ENCODE measurements at regions not wholly inside any gene's neighbourhood (a gene's known extent, or its start where the extent isn't known, plus 50 kb on each side); places are given as distances from the start of the nearest gene placed in this dataset.
"Not testable (repeated sequence)": the region's sequence is repeated elsewhere in the genome, so short reads cannot be mapped to it uniquely, and the experiment has no call there.

DNA sequence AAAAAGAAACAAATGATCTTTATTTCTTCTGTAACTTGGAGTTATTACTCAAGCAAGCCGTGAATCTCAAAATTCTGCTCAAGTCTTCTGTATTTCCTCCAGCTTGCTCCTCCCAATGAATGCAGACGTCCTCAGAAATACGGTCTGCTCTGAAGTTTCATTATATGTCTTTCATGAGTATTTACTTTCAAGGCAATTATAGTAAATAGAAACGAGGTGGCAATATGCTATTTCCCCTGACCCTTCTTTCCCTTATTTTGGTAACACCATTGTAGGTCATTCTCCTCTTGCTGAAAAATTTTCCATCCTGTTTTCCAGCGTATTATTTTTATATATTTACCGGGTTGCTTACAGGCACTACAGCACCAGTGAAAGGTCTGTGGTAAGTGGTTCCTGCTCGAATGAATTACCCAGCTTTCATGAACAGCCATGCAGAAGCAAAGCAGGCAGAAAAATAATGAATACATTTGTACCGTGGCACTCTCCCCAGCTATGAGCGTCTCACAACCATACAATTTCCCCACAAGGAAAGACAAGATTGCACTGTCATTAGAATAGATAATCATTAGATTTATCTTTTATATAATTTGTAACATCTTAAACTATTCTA lies 350.9 kb upstream of the PKN2 start:
- DNase-seq (ENCODE audit: low read depth, low spot score) = no peak

DNA sequence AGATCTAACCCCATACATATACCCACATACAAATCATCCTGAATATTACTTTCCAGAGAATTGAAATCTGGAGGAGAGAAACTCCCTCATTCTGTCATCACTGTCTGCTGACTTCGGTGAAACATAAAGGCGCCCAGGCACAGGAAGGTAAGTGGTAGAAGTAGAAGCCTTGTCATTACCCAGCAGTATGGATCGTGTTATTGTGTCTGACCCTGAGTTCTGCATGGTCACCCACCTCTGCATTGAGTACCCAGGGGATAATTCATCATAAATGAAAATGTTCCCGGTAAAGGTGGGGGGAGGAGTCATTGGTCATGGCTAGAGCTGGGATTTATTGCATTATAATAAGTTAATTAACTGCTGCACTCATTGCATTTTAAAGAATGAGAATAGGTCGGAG lies 342.6 kb upstream of the PKN2 start:
- no peak for DNase-seq (ENCODE audit: low read depth, low spot score)

DNA sequence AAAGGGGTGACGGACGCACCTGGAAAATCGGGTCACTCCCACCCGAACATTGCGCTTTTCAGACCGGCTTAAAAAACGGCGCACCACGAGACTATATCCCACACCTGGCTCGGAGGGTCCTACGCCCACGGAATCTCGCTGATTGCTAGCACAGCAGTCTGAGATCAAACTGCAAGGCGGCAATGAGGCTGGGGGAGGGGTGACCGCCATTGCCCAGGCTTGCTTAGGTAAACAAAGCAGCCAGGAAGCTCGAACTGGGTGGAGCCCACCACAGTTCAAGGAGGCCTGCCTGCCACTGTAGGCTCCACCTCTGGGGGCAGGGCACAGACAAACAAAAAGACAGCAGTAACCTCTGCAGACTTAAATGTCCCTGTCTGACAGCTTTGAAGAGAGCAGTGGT lies 342.0 kb upstream of the PKN2 start:
- not testable (repeated sequence) for DNase-seq (ENCODE audit: low read depth, low spot score)

DNA sequence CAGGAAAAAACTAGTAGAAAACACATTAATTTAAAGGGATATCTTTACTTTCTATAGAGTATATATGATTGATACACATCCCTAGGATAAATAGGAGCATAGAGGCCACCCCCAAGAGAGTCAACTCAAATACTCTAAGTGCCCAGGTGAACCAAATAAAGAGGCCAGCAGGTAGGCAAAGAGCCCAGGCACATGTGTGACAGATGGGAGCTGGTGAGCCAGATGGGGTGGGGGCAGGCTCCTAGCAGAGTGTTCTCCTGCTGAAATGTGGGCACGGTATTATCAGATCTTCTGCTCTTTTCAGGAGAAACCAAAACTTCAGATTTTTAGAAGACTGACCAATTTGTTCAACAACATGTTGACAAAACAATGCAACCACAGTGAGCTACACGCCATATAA lies 333.4 kb upstream of the PKN2 start:
- no peak for DNase-seq (ENCODE audit: low read depth, low spot score)

DNA sequence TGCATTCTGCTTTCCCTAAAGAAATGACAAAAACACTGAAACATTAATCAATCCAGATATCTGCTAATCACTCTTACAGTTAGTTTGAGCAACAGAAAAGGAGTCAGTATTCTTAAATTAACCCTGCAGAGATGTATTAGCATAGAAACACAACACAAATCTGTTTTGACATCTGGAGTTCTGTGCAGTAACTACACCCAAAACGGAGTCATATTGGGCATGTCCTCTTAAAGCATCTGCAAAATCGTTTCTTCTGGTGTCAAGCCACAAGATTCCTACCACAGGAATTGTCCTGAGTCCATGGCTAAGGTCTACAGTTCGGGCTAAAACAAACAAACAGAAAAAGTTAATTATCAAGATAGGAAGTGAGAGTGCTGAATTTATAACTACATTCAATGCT lies 332.1 kb upstream of the PKN2 start:
- DNase-seq (ENCODE audit: low read depth, low spot score) = no peak

DNA sequence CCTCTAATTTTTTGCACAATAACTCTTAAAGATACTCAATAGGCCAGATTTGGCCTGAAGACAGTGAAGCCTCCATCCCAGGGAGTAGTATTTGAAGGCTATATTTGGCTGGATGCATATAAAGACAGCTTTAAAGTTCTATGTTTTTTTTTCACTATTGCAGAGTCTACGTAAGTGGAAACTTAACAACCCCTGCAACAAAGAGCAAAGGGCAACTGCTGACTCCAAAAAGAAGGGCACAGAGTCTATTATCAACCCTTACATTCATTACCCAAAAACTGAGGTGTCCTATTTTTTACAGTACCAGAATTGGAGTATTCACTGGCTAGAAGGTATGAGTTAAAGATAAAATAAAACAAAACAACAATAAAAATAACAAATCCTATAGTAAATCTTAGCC lies 329.8 kb upstream of the PKN2 start:
- no peak for DNase-seq (ENCODE audit: low read depth, low spot score)

DNA sequence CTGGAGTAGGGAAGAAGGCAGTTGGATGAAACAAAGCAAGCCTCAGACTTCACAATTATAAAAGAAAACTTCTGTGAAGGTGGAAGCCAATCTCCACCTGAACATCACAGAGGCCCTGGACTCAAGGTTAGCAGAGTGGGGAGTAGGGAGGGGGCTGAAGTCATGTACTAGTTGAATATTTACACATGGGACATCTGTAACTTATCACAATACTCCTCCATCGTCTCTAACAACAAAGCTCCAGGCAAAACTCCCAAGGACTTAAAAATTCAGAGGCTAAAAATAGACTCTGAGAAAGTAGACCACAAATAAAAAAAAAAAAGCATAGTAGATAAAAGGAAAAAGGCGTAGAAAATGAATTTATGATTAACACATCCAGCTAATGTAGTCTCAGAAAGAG lies 326.3 kb upstream of the PKN2 start:
- no peak for DNase-seq (ENCODE audit: low read depth, low spot score)

DNA sequence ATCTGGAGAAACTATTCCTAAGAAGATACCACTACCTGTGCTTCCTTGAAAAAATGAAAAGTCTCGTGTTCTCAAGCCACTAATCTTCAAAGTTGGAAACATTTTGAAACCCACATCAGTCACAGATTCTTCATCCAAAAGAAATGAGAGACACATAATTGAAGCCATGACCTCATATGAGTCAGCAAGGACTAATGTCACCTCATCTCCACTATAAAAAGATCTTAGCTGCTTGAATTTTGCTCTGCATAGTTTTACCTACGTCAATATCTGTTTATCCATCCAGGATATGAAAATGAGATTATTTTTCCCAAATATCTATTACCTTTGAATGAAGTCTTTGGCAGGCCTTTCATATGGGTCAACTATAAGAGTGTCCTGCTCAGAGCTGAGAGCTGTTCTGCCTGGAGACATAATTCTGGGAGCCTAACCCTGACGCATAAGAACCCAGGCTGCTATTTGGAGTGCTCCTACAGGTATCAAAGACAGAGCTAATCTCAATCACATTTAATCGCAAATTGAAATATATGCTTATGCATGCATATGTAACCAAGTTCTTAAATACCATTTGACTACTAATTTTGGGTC lies 312.5 kb upstream of the PKN2 start:
- no peak for DNase-seq (ENCODE audit: low read depth, low spot score)

DNA sequence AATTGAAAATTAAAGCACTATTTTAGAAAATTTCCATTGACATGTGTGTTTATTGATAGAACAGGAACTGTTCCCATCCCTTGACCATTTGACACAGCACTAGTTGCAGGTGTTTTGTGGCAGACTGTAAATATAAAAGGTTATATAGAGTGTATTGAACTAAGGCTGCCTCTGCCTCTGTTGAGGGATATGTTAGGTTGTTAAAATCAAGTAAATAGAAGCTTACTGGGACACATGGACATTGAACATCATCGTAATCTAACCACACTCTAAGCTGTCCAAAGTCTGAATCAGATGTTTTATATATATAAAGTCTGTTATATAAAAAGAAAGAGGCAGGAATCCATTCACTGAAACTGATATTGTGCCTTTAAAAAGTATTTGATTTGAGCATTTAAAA lies 308.1 kb upstream of the PKN2 start:
- no peak for DNase-seq (ENCODE audit: low read depth, low spot score)

DNA sequence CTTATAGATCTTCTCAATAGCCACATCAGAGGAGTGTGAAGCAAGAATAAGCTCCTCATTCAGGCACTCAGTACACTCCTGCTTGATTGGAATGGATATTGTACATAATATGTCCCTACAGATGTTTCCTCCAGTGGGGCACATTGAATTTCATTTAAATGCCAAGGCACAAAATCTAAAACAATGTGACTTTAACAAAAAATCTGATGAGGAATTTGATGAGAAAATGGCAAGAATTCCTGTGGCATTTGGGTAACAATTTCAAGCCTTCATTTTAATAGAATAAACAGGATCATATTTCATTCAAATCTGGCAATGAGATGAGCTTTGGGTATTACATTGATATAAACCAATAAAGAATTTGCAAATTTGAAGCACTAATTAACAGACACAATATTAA lies 307.7 kb upstream of the PKN2 start:
- DNase-seq (ENCODE audit: low read depth, low spot score) = no peak

DNA sequence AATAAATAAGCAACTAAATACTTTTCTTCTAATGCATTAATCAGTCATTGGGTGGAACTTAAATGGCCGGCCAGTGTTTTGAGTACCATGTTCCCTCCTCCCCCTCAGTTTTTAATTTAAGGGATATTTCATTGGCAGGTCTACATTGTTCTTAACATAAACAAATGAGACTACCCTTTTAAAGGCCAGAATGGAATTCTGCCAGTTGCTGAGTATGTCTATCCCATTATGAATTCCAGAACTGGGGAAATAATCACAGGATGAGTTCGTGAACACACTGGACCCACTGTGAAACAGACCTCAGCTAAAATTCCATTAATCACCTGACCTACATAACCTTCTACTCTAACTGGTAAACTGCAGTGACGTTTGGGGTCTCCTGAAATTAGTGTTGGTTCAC lies 305.5 kb upstream of the PKN2 start:
- no peak for DNase-seq (ENCODE audit: low read depth, low spot score)

DNA sequence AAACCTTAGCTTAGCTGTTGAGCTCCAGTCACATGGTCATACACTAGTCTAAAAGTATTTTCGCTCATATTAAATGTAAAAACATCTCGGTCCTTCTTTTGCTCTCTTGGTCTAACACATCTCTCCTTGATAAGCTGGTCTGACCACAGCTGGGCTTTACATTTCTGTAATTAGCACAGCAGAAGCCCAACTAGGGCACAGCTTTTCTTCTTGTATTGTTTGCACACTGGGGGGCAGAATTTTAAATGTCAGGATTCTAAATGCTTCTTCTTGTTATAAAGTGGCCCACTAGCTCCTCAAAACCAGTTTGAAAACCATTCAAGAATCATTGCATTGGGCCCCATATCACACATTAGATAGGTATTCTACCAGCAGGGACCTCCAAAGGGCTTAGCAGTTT lies 289.1 kb upstream of the PKN2 start:
- no peak for DNase-seq (ENCODE audit: low read depth, low spot score)

DNA sequence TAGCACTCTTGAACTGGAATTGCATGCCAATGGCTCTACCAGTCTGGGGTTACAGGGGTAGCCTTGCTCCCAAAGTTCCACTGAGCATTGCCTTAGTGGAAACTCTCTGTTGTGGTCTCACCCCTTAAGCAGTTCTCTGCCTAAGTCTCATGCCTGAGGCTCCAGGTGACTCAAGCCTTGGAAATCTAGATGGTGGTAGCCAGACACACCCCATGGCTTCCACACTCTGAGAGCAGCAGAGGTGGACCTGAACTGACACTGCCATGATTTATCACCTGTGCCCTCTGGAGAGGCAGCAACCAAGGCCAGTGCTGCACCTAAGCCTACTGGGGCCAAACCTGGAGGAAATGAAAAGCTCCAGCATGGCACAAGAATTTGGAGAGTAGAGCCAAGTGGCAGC lies 285.7 kb upstream of the PKN2 start:
- no peak for DNase-seq (ENCODE audit: low read depth, low spot score)

DNA sequence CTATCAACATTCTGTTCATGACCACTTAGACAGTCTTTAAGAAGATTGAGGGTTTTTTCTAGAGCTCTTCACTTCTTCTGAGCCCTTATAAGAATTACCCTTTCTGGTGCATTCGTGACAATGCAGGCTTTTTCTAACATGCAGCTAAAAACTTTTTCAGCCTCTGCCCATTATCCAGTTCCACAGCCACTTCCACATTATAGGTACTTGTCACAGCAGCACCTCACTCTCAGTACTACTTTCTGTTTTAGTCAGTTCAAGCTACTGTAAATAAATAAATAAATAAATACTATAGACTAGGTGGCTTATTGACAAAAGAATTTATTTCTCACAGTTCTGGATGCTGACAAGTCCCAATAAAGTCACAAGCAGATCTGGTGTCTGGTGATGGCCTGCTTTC lies 284.4 kb upstream of the PKN2 start:
- no peak for DNase-seq (ENCODE audit: low read depth, low spot score)

DNA sequence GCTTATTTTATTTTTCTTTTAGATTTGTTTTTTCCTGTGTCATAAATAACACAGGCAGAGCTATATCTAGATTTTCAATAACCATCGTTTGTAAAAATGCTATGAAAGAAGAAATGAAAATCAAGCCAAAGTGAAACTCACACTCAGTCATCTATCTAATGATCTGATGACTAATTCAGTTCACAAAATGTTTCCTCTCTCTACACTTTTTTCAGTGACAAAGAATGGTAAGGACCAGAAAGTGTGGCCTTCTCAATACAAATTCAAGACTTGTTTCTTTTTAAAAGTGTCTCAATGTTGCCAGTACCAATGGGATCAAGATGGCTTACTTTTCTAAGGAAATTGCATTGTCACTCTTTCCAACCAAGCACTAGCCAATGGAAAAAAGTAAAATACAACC lies 282.8 kb upstream of the PKN2 start:
- DNase-seq (ENCODE audit: low read depth, low spot score) = no peak

DNA sequence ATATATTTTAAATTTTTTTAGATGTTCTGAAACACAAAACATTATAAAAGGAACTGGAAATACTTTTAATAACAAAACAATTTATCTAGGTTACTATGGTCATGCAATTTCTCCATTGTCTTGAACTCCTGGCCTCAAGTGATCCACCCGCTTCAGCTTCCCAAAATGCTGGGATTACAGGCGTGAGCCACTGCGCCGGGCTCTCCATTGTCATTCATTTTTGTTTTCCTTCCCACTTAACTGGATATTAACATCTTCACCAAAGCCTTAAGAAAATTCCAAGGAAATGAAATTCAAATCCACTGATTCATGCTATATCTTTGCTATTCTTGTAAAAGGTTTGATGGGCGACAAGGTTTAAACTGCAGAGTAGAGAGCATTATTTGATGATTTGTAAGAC lies 279.5 kb upstream of the PKN2 start:
- DNase-seq (ENCODE audit: low read depth, low spot score) = no peak

DNA sequence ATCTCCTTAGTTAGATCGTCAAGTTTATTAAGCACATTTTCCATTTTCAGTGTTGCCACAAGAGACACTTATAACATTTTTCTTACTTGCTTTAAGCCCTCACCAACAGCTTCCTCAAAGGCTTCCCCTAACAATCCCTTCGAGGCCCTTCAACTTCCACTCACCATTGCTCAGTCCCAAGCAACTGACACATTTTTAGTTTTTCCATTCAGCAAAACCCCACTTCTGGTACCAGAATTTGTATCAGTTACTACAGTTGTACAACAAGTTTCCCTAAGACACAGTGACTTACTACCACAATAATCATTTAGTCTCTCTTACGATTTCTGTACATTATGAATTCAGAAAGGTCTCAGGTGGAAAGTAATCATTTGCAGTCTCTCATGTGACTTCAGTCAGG lies 276.8 kb upstream of the PKN2 start:
- no peak for DNase-seq (ENCODE audit: low read depth, low spot score)

DNA sequence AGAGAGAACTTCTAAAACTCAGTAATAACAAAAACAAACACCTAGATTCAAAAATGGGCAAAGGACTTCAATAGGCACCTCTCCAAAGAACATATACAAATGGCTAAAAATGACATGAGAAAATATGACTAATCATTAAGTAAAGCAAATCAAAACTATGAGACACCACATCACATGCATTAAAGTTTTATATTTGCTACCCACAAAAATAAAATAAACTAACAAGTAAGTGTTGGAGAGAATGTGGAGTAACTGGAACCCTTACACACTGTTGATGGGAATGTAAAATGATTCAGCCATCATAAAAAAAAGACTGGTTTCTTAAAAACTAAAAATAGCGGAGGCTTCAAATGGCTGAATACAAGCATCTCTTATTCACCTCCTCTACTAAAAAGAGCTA lies 262.1 kb upstream of the PKN2 start:
- DNase-seq (ENCODE audit: low read depth, low spot score) = no peak

DNA sequence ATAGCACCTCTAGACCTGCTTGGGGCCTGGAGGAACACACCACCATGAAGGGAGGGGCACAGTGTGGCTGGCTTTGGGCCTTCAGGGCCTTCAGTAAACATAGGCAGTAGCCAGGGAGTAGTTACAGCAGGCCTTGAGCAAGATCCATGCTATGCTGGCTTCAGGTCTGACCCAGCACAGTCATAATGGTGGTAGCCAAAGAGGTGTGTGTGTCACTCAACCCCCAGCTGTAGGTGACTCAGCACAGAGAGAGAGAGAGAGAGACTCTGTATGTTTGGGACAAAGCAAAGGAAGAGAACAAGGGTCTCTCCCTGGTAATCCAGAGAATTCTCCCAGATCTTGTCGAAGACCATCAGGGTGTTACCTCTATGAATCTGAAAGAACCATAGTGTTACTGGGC lies 250.5 kb upstream of the PKN2 start:
- no peak for DNase-seq (ENCODE audit: low read depth, low spot score)

DNA sequence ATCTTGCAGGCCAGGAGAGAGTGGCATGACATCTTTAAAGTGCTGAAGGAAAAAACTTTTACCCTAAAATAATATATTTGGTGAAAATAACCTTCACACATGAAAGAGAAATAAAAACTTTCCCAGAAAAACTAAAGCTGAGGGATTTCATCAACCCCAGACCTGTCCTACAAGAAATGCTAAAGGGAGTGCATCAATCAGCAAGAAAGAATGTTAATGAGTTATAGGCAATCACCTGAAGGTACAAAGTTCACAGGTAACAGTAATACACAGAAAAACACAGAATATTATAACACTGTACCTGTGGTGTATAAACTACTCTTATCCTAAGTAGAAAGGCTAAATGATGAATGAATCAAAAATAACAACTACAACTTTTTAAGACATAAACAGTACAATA lies 249.2 kb upstream of the PKN2 start:
- DNase-seq (ENCODE audit: low read depth, low spot score) = no peak

DNA sequence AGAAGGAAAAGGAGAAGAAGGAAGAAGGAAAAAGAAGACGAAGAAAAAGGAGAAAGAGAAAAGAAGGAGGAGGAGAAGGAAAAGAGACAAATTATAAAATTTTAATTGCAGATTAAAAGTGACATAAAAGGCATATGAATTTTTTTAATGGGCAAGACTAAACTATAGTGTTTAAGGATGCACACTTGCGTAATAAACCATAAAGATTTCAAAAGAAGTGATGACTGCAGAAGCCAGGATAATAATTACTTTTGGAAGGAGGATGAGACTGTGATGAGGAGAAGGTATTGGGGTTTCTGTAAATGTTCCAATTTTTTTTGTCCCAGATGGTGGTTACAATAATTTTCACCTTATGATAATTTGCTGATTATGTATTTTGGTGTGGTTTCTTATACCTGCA lies 243.1 kb upstream of the PKN2 start:
- DNase-seq (ENCODE audit: low read depth, low spot score) = no peak

DNA sequence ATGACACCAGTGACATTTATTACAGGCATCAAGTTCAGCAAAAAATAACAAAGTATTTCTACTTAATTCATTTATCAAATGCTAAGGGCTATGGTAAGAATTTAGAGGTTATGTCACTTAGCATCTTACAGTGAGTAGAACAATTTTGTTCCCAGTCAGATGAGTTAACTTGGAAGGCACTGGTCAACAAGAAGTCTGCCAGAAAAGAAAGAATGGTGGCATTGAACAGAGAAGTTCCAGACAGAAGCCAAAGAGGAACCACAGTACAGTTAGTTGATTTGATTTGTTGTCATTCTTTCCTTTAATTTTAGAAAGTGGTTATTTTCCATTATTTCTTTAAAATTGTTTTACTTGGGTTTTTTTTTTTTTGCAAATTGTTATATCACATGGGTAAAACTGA lies 232.2 kb upstream of the PKN2 start:
- DNase-seq (ENCODE audit: low read depth, low spot score) = no peak

DNA sequence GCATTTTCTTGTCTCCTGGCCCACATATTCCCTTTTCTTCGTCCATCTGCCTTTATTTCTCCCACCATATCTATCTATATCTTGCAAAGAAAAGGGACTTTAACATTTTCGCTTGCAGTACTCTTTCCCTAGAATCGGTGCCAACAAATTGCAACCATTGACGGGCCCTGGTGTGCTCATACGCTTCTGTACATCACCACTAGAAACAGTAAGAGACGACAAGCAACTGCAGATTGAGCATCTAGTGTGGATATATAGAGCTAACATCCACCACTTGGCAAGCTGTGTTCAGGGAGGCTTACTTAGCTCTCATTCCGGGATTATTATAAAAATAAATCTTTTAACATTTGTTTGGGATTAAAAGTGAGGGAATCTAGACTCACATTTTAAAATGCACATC lies 230.8 kb upstream of the PKN2 start:
- no peak for DNase-seq (ENCODE audit: low read depth, low spot score)

DNA sequence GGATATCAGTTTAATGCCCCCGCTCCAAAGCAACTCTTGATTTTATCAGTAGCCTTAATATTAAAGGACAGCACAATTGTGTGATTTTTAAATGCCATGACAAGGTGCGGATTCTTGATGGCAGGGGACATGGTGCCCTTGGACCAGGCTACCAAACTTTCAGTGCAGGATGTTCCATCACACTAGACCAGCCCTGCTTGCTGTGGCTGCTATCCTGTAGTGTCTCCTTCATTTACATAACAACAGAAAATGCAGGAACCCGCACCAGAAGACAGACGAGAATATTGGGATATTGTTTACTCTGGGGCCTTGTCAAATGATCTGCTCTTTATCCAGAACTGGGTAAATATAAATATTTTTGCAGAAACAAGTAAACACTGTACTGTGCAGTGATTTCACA lies 229.3 kb upstream of the PKN2 start:
- DNase-seq (ENCODE audit: low read depth, low spot score) = no peak
